Keratinocyte (primary cell): ENCODE measurements at regions not wholly inside any gene's neighbourhood (a gene's known extent, or its start where the extent isn't known, plus 50 kb on each side); places are given as distances from the start of the nearest gene placed in this dataset.

Source experiments
- DNase-seq: peaks from one replicate; pipeline ENCODE4 v3.0.0-alpha.2; 2011; ENCODE audit warnings: low read depth, missing footprints, low spot score
- FAIRE-seq: peaks from 2 replicates; lab custom pipeline; 2011; peaks lifted over from hg19 to GRCh38; lab: Jason Lieb, UNC
- H2AFZ ChIP-seq: 2 replicates; pipeline ENCODE4 v1.6.0; 2012; ENCODE audit warnings: low read length, control low read depth, inconsistent platforms; ENCODE audit not compliant: control insufficient read depth
- H3K27ac ChIP-seq: 2 replicates; pipeline ENCODE4 v1.5.1; 2011; ENCODE audit warnings: low read length; ENCODE audit not compliant: control insufficient read depth, insufficient read depth
- H3K27me3 ChIP-seq: 3 replicates; pipeline ENCODE4 v1.6.0; 2011; ENCODE audit warnings: low read length; ENCODE audit not compliant: control insufficient read depth, insufficient read depth; ENCODE audit errors: extremely low read depth
- H3K36me3 ChIP-seq, 2 experiments: 2 replicates in 1 of 2; 3 replicates in 1 of 2; pipeline ENCODE4 v1.5.1; 2011; ENCODE audit warnings: low read length in 2 of 2, mild to moderate bottlenecking in 1 of 2; ENCODE audit not compliant: control insufficient read depth in 2 of 2, insufficient read depth in 2 of 2; ENCODE audit errors: extremely low read depth in 1 of 2
- H3K4me1 ChIP-seq: 3 replicates; pipeline ENCODE4 v1.5.1; 2011; ENCODE audit warnings: low read length; ENCODE audit not compliant: control insufficient read depth, insufficient read depth; ENCODE audit errors: extremely low read depth
- H3K4me2 ChIP-seq: 3 replicates; pipeline ENCODE4 v1.6.0; 2011; ENCODE audit warnings: low read depth, low read length; ENCODE audit not compliant: control insufficient read depth, insufficient read depth; ENCODE audit errors: extremely low read depth
- H3K4me3 ChIP-seq, 3 experiments: fragments of 200-600 bp in 1 of 3; sonication (generic) in 1 of 3; 2 replicates in 2 of 3; 3 replicates in 1 of 3; pipeline ENCODE4 v1.5.1; 2011 to 2016; ENCODE audit warnings: low read length in 3 of 3, mild to moderate bottlenecking in 3 of 3, control low read depth in 2 of 3, inconsistent platforms in 1 of 3, low read depth in 1 of 3, mixed read lengths in 1 of 3, mixed run types in 1 of 3, moderate library complexity in 1 of 3; ENCODE audit not compliant: control insufficient read depth in 2 of 3, insufficient read depth in 2 of 3; ENCODE audit errors: extremely low read depth in 1 of 3
- H3K79me2 ChIP-seq: 2 replicates; pipeline ENCODE4 v1.6.0; 2012; ENCODE audit warnings: low read length; ENCODE audit not compliant: control insufficient read depth, insufficient read depth
- H3K9ac ChIP-seq: 3 replicates; pipeline ENCODE4 v1.6.0; 2011; ENCODE audit warnings: low read length; ENCODE audit not compliant: control insufficient read depth, insufficient read depth; ENCODE audit errors: extremely low read depth
- H3K9me1 ChIP-seq: 3 replicates; pipeline ENCODE4 v1.6.0; 2011; ENCODE audit warnings: low read length; ENCODE audit not compliant: control insufficient read depth, insufficient read depth; ENCODE audit errors: extremely low read depth
- H3K9me3 ChIP-seq: 2 replicates; pipeline ENCODE4 v1.5.1; 2012; ENCODE audit warnings: low read depth, low read length; ENCODE audit not compliant: control insufficient read depth
- H4K20me1 ChIP-seq: 3 replicates; pipeline ENCODE4 v1.6.0; 2011; ENCODE audit warnings: low read length; ENCODE audit not compliant: control insufficient read depth, insufficient read depth; ENCODE audit errors: extremely low read depth
- EZH2 ChIP-seq: IDR thresholded peaks from one replicate; pipeline ENCODE4 v1.6.1; 2012; ENCODE audit warnings: inconsistent platforms, mild to moderate bottlenecking, low read length, moderate library complexity
- dilution Hi-C: fragments of 300-500 bp; cut with MboI; formaldehyde crosslinking; loops from one replicate; pipeline ENCODE4 v1.7.0; 2020; ENCODE audit warnings: low sequenced_read_pairs; ENCODE audit not compliant: extremely low pct_ligation_motif_present
- TF ChIP-seq, protein P1 (sequence below), 3 experiments: IDR thresholded peaks in 1 of 3; conservative IDR thresholded peaks in 1 of 3; optimal IDR thresholded peaks in 1 of 3; 2 replicates in 2 of 3; 3 replicates in 1 of 3; pipeline versions ENCODE3 to v1.5.1; 2011; ENCODE audit warnings: low read length in 3 of 3, mild to moderate bottlenecking in 3 of 3, moderate library complexity in 2 of 3, control low read depth in 1 of 3, inconsistent platforms in 1 of 3; ENCODE audit not compliant: insufficient read depth in 2 of 3; ENCODE audit errors: extremely low read depth in 1 of 3

DNA sequence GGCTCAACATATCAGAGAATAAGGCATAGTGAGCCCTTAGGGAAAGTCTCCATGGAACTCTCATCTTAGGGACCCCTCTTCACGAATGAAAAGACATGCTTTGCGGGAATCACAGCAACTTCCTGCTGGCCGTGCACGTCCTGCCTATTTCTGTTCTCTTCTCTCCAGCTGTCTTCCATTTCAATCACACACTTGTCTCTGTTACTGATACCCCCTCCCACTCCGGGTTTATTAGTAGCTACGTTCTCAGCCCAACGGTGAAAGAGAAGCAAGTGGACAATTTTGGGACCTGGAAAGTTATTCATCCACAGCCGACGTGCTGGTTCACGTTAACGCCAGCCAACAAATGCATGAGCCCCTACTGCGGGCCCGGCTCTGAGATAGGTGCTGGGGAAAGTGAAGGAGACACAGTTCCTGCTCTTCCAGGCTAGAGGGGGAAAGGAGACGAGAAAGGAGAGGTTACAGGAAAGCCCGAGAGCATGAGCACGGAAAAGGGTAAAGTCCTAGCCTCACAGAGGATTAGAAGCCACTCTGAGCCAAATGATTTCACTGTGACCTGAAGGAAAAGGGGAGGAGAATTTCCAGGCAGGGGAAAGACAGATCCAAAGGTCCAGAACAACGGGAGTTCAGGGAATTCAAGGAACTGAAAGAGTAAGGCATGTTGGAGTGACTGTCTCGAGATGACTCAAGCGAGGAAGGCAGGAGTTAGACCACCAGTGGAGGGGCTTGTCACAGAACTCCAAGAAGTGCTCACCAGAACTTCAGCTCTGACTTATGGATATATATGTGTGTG, 81.8 kb upstream of the CLDN10 start:
- FAIRE-seq (no peak), DNase-seq (no peak)
- Histone ChIP-seq H3K4me3 (no peak overlapping the region), H3K9ac (no peak overlapping the region), H3K79me2 (no peaks in the 10 kb centered on the region), H3K27me3 (no peaks in the 10 kb centered on the region), H3K9me1 (no peaks in the 10 kb centered on the region), H3K9me3 (no peaks in the 10 kb centered on the region), H3K36me3 (no peaks in the 10 kb centered on the region), H3K27ac (no peak overlapping the region), H3K4me2 (no peak overlapping the region), H2AFZ (no peak overlapping the region), H3K4me1 (no peaks in the 10 kb centered on the region), H4K20me1 (no peaks in the 10 kb centered on the region)
- TF ChIP-seq EZH2, result no peak
- TF ChIP-seq, protein P1, sequence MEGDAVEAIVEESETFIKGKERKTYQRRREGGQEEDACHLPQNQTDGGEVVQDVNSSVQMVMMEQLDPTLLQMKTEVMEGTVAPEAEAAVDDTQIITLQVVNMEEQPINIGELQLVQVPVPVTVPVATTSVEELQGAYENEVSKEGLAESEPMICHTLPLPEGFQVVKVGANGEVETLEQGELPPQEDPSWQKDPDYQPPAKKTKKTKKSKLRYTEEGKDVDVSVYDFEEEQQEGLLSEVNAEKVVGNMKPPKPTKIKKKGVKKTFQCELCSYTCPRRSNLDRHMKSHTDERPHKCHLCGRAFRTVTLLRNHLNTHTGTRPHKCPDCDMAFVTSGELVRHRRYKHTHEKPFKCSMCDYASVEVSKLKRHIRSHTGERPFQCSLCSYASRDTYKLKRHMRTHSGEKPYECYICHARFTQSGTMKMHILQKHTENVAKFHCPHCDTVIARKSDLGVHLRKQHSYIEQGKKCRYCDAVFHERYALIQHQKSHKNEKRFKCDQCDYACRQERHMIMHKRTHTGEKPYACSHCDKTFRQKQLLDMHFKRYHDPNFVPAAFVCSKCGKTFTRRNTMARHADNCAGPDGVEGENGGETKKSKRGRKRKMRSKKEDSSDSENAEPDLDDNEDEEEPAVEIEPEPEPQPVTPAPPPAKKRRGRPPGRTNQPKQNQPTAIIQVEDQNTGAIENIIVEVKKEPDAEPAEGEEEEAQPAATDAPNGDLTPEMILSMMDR (optimal IDR thresholded peaks at IDR 0.05 in 1 of 3, IDR thresholded peaks at IDR 0.05 in 1 of 3, conservative IDR thresholded peaks at IDR 0.05 in 1 of 3; ENCODE audit: extremely low read depth in 1 of 3, insufficient read depth in 2 of 3, low read length in 3 of 3), result no peak
- dilution Hi-C loops, result no loop called here

DNA sequence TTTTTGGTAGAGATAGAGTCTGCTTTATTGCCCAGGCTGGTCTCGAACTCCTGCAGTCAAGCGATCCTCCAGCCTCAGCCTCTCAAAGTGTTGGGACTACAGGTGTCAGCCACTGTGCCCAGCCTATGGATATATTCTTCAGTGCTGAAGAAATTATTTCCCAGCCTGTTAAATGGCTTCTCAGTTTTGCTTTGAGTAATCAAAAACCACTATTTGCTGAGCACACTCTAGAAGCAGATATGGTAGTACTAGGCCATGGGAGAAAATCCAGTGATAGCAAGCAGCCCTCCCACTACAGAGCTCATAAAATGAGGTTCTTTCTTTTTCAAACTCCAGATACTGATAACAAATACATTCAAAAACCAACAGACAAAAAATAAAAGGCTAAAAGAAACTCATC, 80.6 kb upstream of the CLDN10 start:
- H3K4me2 ChIP-seq, result no peak overlapping the region
- DNase-seq (no peak), FAIRE-seq (no peak)
- H3K27me3 ChIP-seq, result peaks cover 5% of the 10 kb centered on the region
- H3K36me3 ChIP-seq, result no peaks in the 10 kb centered on the region
- H3K79me2 ChIP-seq, result no peaks in the 10 kb centered on the region
- no peak overlapping the region for H3K4me3 ChIP-seq
- H3K9ac ChIP-seq, result no peak overlapping the region
- H3K9me3 ChIP-seq, result no peaks in the 10 kb centered on the region
- no peaks in the 10 kb centered on the region for H4K20me1 ChIP-seq
- no peaks in the 10 kb centered on the region for H3K9me1 ChIP-seq
- TF ChIP-seq, protein P1 (optimal IDR thresholded peaks at IDR 0.05 in 1 of 3, IDR thresholded peaks at IDR 0.05 in 1 of 3, conservative IDR thresholded peaks at IDR 0.05 in 1 of 3; ENCODE audit: extremely low read depth in 1 of 3, insufficient read depth in 2 of 3, low read length in 3 of 3), result no peak
- no peak for TF ChIP-seq EZH2
- dilution Hi-C loops, result no loop called here
- H3K4me1 ChIP-seq, result no peaks in the 10 kb centered on the region
- H2AFZ ChIP-seq, result no peak overlapping the region
- no peak overlapping the region for H3K27ac ChIP-seq
